Keratinocyte (primary cell): ENCODE measurements at regions not wholly inside any gene's neighbourhood (a gene's known extent, or its start where the extent isn't known, plus 50 kb on each side); places are given as distances from the start of the nearest gene placed in this dataset.

ENCODE experiments used
- DNase-seq: peaks from one replicate; pipeline ENCODE4 v3.0.0-alpha.2; 2011; ENCODE audit warnings: low read depth, missing footprints, low spot score
- FAIRE-seq: peaks from 2 replicates; lab custom pipeline; 2011; peaks lifted over from hg19 to GRCh38; lab: Jason Lieb, UNC
- H2AFZ ChIP-seq: 2 replicates; pipeline ENCODE4 v1.6.0; 2012; ENCODE audit warnings: low read length, control low read depth, inconsistent platforms; ENCODE audit not compliant: control insufficient read depth
- H3K27ac ChIP-seq: 2 replicates; pipeline ENCODE4 v1.5.1; 2011; ENCODE audit warnings: low read length; ENCODE audit not compliant: control insufficient read depth, insufficient read depth
- H3K27me3 ChIP-seq: 3 replicates; pipeline ENCODE4 v1.6.0; 2011; ENCODE audit warnings: low read length; ENCODE audit not compliant: control insufficient read depth, insufficient read depth; ENCODE audit errors: extremely low read depth
- H3K36me3 ChIP-seq, 2 experiments: 2 replicates in 1 of 2; 3 replicates in 1 of 2; pipeline ENCODE4 v1.5.1; 2011; ENCODE audit warnings: low read length in 2 of 2, mild to moderate bottlenecking in 1 of 2; ENCODE audit not compliant: control insufficient read depth in 2 of 2, insufficient read depth in 2 of 2; ENCODE audit errors: extremely low read depth in 1 of 2
- H3K4me1 ChIP-seq: 3 replicates; pipeline ENCODE4 v1.5.1; 2011; ENCODE audit warnings: low read length; ENCODE audit not compliant: control insufficient read depth, insufficient read depth; ENCODE audit errors: extremely low read depth
- H3K4me2 ChIP-seq: 3 replicates; pipeline ENCODE4 v1.6.0; 2011; ENCODE audit warnings: low read depth, low read length; ENCODE audit not compliant: control insufficient read depth, insufficient read depth; ENCODE audit errors: extremely low read depth
- H3K4me3 ChIP-seq, 3 experiments: fragments of 200-600 bp in 1 of 3; sonication (generic) in 1 of 3; 2 replicates in 2 of 3; 3 replicates in 1 of 3; pipeline ENCODE4 v1.5.1; 2011 to 2016; ENCODE audit warnings: low read length in 3 of 3, mild to moderate bottlenecking in 3 of 3, control low read depth in 2 of 3, inconsistent platforms in 1 of 3, low read depth in 1 of 3, mixed read lengths in 1 of 3, mixed run types in 1 of 3, moderate library complexity in 1 of 3; ENCODE audit not compliant: control insufficient read depth in 2 of 3, insufficient read depth in 2 of 3; ENCODE audit errors: extremely low read depth in 1 of 3
- H3K79me2 ChIP-seq: 2 replicates; pipeline ENCODE4 v1.6.0; 2012; ENCODE audit warnings: low read length; ENCODE audit not compliant: control insufficient read depth, insufficient read depth
- H3K9ac ChIP-seq: 3 replicates; pipeline ENCODE4 v1.6.0; 2011; ENCODE audit warnings: low read length; ENCODE audit not compliant: control insufficient read depth, insufficient read depth; ENCODE audit errors: extremely low read depth
- H3K9me1 ChIP-seq: 3 replicates; pipeline ENCODE4 v1.6.0; 2011; ENCODE audit warnings: low read length; ENCODE audit not compliant: control insufficient read depth, insufficient read depth; ENCODE audit errors: extremely low read depth
- H3K9me3 ChIP-seq: 2 replicates; pipeline ENCODE4 v1.5.1; 2012; ENCODE audit warnings: low read depth, low read length; ENCODE audit not compliant: control insufficient read depth
- H4K20me1 ChIP-seq: 3 replicates; pipeline ENCODE4 v1.6.0; 2011; ENCODE audit warnings: low read length; ENCODE audit not compliant: control insufficient read depth, insufficient read depth; ENCODE audit errors: extremely low read depth
- EZH2 ChIP-seq: IDR thresholded peaks from one replicate; pipeline ENCODE4 v1.6.1; 2012; ENCODE audit warnings: inconsistent platforms, mild to moderate bottlenecking, low read length, moderate library complexity
- dilution Hi-C: fragments of 300-500 bp; cut with MboI; formaldehyde crosslinking; loops from one replicate; pipeline ENCODE4 v1.7.0; 2020; ENCODE audit warnings: low sequenced_read_pairs; ENCODE audit not compliant: extremely low pct_ligation_motif_present
- TF ChIP-seq, protein P1 (sequence below), 3 experiments: IDR thresholded peaks in 1 of 3; conservative IDR thresholded peaks in 1 of 3; optimal IDR thresholded peaks in 1 of 3; 2 replicates in 2 of 3; 3 replicates in 1 of 3; pipeline versions ENCODE3 to v1.5.1; 2011; ENCODE audit warnings: low read length in 3 of 3, mild to moderate bottlenecking in 3 of 3, moderate library complexity in 2 of 3, control low read depth in 1 of 3, inconsistent platforms in 1 of 3; ENCODE audit not compliant: insufficient read depth in 2 of 3; ENCODE audit errors: extremely low read depth in 1 of 3

DNA sequence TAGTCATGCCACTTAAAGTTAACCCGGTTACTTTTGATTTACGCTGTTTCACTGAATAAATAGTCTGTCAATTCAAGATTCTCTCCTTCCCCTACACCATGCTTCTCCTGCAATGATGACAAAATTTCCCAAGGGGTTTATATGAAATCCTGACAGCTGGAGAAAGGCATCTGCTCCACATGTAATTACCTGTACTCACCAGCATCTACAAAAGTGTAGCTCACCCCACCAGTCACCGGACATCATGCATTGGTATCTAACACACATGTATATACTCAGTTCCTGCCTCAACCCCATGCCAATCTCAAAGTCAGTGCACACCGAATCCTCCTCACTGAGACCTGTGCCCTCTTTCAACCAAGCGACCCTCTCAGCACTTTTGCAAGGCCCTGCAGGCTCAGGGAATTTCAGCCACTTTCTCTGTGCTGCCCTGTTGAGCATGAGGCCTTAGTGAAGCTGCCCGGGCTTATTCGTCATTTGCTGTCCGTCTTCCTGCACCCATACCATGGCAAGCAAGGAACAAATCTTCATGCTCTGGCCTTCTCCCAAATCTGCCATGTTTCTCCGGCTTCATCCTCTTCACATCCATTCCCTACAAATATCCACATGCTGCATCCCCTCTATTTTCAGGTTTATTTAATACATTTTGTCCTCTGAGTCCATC is 131.6 kb downstream of the SEC23A start:
- no peak for DNase-seq
- TF ChIP-seq EZH2, result no peak
- TF ChIP-seq, protein P1, sequence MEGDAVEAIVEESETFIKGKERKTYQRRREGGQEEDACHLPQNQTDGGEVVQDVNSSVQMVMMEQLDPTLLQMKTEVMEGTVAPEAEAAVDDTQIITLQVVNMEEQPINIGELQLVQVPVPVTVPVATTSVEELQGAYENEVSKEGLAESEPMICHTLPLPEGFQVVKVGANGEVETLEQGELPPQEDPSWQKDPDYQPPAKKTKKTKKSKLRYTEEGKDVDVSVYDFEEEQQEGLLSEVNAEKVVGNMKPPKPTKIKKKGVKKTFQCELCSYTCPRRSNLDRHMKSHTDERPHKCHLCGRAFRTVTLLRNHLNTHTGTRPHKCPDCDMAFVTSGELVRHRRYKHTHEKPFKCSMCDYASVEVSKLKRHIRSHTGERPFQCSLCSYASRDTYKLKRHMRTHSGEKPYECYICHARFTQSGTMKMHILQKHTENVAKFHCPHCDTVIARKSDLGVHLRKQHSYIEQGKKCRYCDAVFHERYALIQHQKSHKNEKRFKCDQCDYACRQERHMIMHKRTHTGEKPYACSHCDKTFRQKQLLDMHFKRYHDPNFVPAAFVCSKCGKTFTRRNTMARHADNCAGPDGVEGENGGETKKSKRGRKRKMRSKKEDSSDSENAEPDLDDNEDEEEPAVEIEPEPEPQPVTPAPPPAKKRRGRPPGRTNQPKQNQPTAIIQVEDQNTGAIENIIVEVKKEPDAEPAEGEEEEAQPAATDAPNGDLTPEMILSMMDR (optimal IDR thresholded peaks at IDR 0.05 in 1 of 3, IDR thresholded peaks at IDR 0.05 in 1 of 3, conservative IDR thresholded peaks at IDR 0.05 in 1 of 3; ENCODE audit: extremely low read depth in 1 of 3, insufficient read depth in 2 of 3, low read length in 3 of 3), result no peak
- Histone ChIP-seq H3K36me3 (no peaks in the 10 kb centered on the region), H4K20me1 (no peaks in the 10 kb centered on the region), H3K9me1 (no peaks in the 10 kb centered on the region), H2AFZ (no peak overlapping the region), H3K9ac (no peak overlapping the region), H3K4me1 (no peaks in the 10 kb centered on the region), H3K4me2 (no peak overlapping the region), H3K27me3 (no peaks in the 10 kb centered on the region), H3K9me3 (no peaks in the 10 kb centered on the region), H3K79me2 (no peaks in the 10 kb centered on the region), H3K4me3 (no peak overlapping the region), H3K27ac (no peak overlapping the region)
- no peak for FAIRE-seq
- dilution Hi-C loops, result no loop called here

DNA sequence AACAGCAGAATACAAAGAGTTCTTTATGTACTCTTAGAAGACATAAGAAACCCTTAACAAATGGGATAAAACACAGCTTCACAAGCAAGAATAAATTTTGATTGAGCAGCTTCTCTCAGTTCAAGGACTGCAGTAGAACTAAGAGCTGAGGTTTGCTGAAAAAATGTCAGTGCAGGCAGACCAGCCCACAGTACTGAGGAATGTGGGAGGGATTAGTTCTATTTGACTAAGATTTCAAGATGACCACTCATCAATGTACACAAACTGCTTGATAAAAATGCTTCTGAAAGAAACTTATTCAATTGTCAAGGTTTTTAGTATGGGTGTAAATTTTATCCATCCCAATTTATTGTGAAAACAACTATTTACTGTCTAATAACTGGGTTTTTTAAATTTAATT is 138.4 kb downstream of the SEC23A start:
- Histone ChIP-seq H3K9me3 (no peaks in the 10 kb centered on the region), H4K20me1 (no peaks in the 10 kb centered on the region), H3K4me1 (no peaks in the 10 kb centered on the region), H3K27me3 (no peaks in the 10 kb centered on the region), H3K4me2 (no peak overlapping the region), H3K9ac (no peak overlapping the region), H2AFZ (no peak overlapping the region), H3K27ac (no peak overlapping the region), H3K79me2 (no peaks in the 10 kb centered on the region), H3K4me3 (no peak overlapping the region), H3K9me1 (no peaks in the 10 kb centered on the region), H3K36me3 (no peaks in the 10 kb centered on the region)
- DNase-seq (no peak), FAIRE-seq (no peak)
- TF ChIP-seq EZH2, result no peak
- TF ChIP-seq, protein P1 (optimal IDR thresholded peaks at IDR 0.05 in 1 of 3, IDR thresholded peaks at IDR 0.05 in 1 of 3, conservative IDR thresholded peaks at IDR 0.05 in 1 of 3; ENCODE audit: extremely low read depth in 1 of 3, insufficient read depth in 2 of 3, low read length in 3 of 3), result no peak
- dilution Hi-C loops, result no loop called here
